Caco-2 (cell line): ENCODE measurements at regions not wholly inside any gene's neighbourhood (a gene's known extent, or its start where the extent isn't known, plus 50 kb on each side); places are given as distances from the start of the nearest gene placed in this dataset.

Experiments
- BruUV-seq: library from RNA; stranded (reverse); fragments of 400-500 nt; replicated peaks from 2 replicates; lab custom pipeline; 2021; lab: Mats Ljungman, UMichigan
- CTCF ChIA-PET: fragments of 300-600 bp; sonication (Branson Sonifier 250); formaldehyde crosslinking; loops from one replicate; lab custom pipeline; 2022; ENCODE audit warnings: antibody characterized with exemption; lab: Charles Lee
- POLR2A ChIA-PET: fragments of 300-600 bp; sonication (Branson Sonifier 250); formaldehyde crosslinking; loops from one replicate; lab custom pipeline; 2022; ENCODE audit warnings: antibody characterized with exemption; lab: Charles Lee
- DNase-seq, 2 experiments: peaks; one replicate each; pipeline versions ENCODE4 v3.0.0 to v3.0.0-alpha.2; 2020 to 2022
- H3K27me3 ChIP-seq: replicated peaks from 2 replicates; pipeline ENCODE4 v1.6.0; 2011; ENCODE audit warnings: low read length; ENCODE audit not compliant: control insufficient read depth, insufficient read depth
- H3K36me3 ChIP-seq: 2 replicates; pipeline ENCODE4 v1.5.1; 2011; ENCODE audit warnings: low read length; ENCODE audit not compliant: control insufficient read depth, insufficient read depth
- H3K4me1 ChIP-seq: fragments of 250-450 bp; sonication (Bioruptor Pico); 2 replicates; pipeline ENCODE4 v1.5.1; 2020; ENCODE audit warnings: mild to moderate bottlenecking
- H3K4me3 ChIP-seq: 2 replicates; pipeline ENCODE4 v1.5.1; 2011; ENCODE audit warnings: low read depth, mild to moderate bottlenecking, control low read depth, low read length
- H3K9me3 ChIP-seq: fragments of 250-450 bp; sonication (Bioruptor Pico); 2 replicates; pipeline ENCODE4 v1.5.1; 2020; ENCODE audit warnings: mild to moderate bottlenecking, moderate library complexity
- H3K27ac Mint-ChIP-seq: one replicate; pipeline ENCODE4 v1.8.0; 2022; ENCODE audit warnings: mixed read lengths; ENCODE audit not compliant: unreplicated experiment
- H3K27me3 Mint-ChIP-seq: one replicate; pipeline ENCODE4 v1.8.0; 2022; ENCODE audit warnings: mixed read lengths; ENCODE audit not compliant: insufficient read depth, unreplicated experiment
- H3K36me3 Mint-ChIP-seq: one replicate; pipeline ENCODE4 v1.8.0; 2022; ENCODE audit warnings: mild to moderate bottlenecking, mixed read lengths; ENCODE audit not compliant: insufficient read depth, unreplicated experiment
- H3K4me1 Mint-ChIP-seq: one replicate; pipeline ENCODE4 v1.8.0; 2022; ENCODE audit warnings: low read depth, mixed read lengths; ENCODE audit not compliant: unreplicated experiment
- H3K4me3 Mint-ChIP-seq: one replicate; pipeline ENCODE4 v1.8.0; 2022; ENCODE audit warnings: mild to moderate bottlenecking, moderate library complexity, mixed read lengths; ENCODE audit not compliant: unreplicated experiment
- H3K9me3 Mint-ChIP-seq: one replicate; pipeline ENCODE4 v1.8.0; 2022; ENCODE audit warnings: mixed read lengths; ENCODE audit not compliant: unreplicated experiment
- CTCF ChIP-seq, 2 experiments: fragments of 200-600 bp in 1 of 2; IDR thresholded peaks; 1 replicate in 1 of 2; 2 replicates in 1 of 2; pipeline versions ENCODE4 v1.5.1 to v1.8.0; 2011 to 2022; ENCODE audit warnings: antibody characterized with exemption in 1 of 2, control low read depth in 1 of 2, inconsistent platforms in 1 of 2, low read depth in 1 of 2, low read length in 1 of 2, mild to moderate bottlenecking in 1 of 2, moderate library complexity in 1 of 2; ENCODE audit not compliant: insufficient read depth in 1 of 2, severe bottlenecking in 1 of 2, unreplicated experiment in 1 of 2
- intact Hi-C: fragments of 100-400 bp; cut with micrococcal nuclease; formaldehyde crosslinking; loops from one replicate; pipeline ENCODE4 v1.10.0; 2022; ENCODE audit not compliant: unreplicated experiment

GRCh38 chr16:86653285-86654006, 75.1 kb downstream of the FOXL1 start:
- H3K9me3 Mint-ChIP-seq, result peaks cover 8% of the 10 kb centered on the region
- no peak for DNase-seq
- Histone ChIP-seq H3K27me3 (no peaks in the 10 kb centered on the region), H3K9me3 (peaks cover 13% of the 10 kb centered on the region; the same call in 1 of the 2 replicates), H3K36me3 (no peaks in the 10 kb centered on the region), H3K4me1 (no peaks in the 10 kb centered on the region), H3K4me3 (no peak overlapping the region)
- TF ChIP-seq CTCF (IDR thresholded peaks at IDR 0.05; ENCODE audit: insufficient read depth in 1 of 2, low read depth in 1 of 2, low read length in 1 of 2, severe bottlenecking in 1 of 2, unreplicated experiment in 1 of 2), result no peak
- H3K4me3 Mint-ChIP-seq, result no peak overlapping the region
- H3K27me3 Mint-ChIP-seq, result no peaks in the 10 kb centered on the region
- ChIA-PET CTCF (interaction anchor here (0.5 kb wide), 1 partner anchor 77 kb away, joined by 5 read pairs; no protein-coding TSS in a partner anchor), POLR2A (no interaction called here)
- BruUV-seq, result no TSS peak
- H3K4me1 Mint-ChIP-seq, result no peaks in the 10 kb centered on the region
- intact Hi-C loops, result no loop called here
- H3K36me3 Mint-ChIP-seq, result no peaks in the 10 kb centered on the region
- H3K27ac Mint-ChIP-seq, result no peak overlapping the region

GRCh38 chr16:86657972-86658371, 79.6 kb downstream of the FOXL1 start:
- Mint-ChIP-seq H3K27me3 (no peaks in the 10 kb centered on the region), H3K36me3 (no peaks in the 10 kb centered on the region), H3K27ac (no peak overlapping the region), H3K4me3 (no peak overlapping the region), H3K4me1 (no peaks in the 10 kb centered on the region), H3K9me3 (peaks cover 22% of the 10 kb centered on the region)
- ChIA-PET POLR2A (no interaction called here), CTCF (no interaction called here)
- DNase-seq, result no peak
- intact Hi-C loops, result no loop called here
- Histone ChIP-seq H3K4me1 (no peaks in the 10 kb centered on the region), H3K27me3 (no peaks in the 10 kb centered on the region), H3K36me3 (no peaks in the 10 kb centered on the region), H3K4me3 (no peak overlapping the region), H3K9me3 (peaks cover 8% of the 10 kb centered on the region; the same call in 1 of the 2 replicates)
- no TSS peak for BruUV-seq
- no peak for TF ChIP-seq CTCF (IDR thresholded peaks at IDR 0.05; ENCODE audit: insufficient read depth in 1 of 2, low read depth in 1 of 2, low read length in 1 of 2, severe bottlenecking in 1 of 2, unreplicated experiment in 1 of 2)

DNA sequence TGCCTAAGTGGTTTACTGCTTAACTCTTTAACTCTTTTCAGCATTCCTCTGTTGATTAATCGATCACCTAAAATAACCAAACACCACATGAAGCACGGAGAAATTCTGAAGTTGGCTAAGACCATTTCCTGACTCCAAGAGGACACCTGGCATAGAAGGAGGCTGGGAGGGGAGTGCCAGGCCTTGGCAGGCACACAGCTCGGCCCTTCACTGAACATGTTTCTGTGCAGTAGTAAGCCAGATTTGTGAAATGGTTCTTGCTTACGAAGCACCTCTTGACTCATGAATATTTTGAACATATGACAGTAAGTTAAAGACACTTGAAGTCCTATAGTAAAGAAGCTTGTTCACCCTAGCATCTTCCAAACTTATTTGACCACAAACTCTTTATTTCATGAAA, 82.3 kb downstream of the FOXL1 start:
- Histone ChIP-seq H3K9me3 (peaks cover 19% of the 10 kb centered on the region; the same call in 1 of the 2 replicates), H3K27me3 (no peaks in the 10 kb centered on the region), H3K4me3 (no peak overlapping the region), H3K4me1 (peaks cover 15% of the 10 kb centered on the region), H3K36me3 (no peaks in the 10 kb centered on the region)
- Mint-ChIP-seq H3K36me3 (peaks cover 7% of the 10 kb centered on the region), H3K4me1 (peaks cover 10% of the 10 kb centered on the region), H3K27ac (no peak overlapping the region), H3K27me3 (no peaks in the 10 kb centered on the region), H3K4me3 (no peak overlapping the region), H3K9me3 (peaks cover 32% of the 10 kb centered on the region)
- no TSS peak for BruUV-seq
- ChIA-PET CTCF (no interaction called here), POLR2A (no interaction called here)
- no peak for TF ChIP-seq CTCF (IDR thresholded peaks at IDR 0.05; ENCODE audit: insufficient read depth in 1 of 2, low read depth in 1 of 2, low read length in 1 of 2, severe bottlenecking in 1 of 2, unreplicated experiment in 1 of 2)
- intact Hi-C loops, result no loop called here
- DNase-seq, result no peak
